ENCODE measurements at regions not wholly inside any gene's neighbourhood (a gene's known extent, or its start where the extent isn't known, plus 50 kb on each side); places are given as distances from the start of the nearest gene placed in this dataset.

DNA sequence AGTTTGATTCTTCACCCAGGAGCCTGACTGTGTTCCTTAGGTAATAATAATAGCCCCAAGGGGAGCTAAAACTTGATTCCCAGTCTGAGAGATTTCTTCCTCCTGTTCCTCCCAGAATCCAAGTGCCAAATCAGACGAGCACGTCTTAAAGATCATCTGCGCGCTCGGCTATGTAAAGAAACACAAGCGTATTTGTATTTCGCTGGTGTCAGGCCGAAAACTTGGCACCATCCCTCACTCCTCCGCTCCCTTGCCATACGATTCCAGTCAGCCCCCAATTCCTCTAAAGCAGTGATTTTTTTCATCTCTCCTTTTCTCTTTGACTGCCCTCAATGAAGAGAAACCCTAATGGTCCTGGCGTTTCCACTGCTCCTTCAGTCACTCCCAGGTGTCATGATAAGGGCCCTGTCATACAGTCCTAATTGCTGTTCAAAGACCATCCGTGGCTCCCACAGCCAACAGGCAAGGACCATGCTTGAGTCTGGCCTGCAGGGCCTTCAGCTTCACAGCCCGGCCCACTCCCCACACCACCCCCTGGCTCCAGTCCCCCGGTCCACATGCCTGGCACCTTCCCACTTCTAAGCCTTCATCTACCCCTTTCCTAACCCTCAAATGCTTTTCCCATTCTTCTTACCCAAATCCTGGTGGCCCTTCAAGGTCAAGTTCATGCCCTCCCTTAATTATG lies 130.8 kb upstream of the ID2 start:
- TF ChIP-seq, protein P1, sequence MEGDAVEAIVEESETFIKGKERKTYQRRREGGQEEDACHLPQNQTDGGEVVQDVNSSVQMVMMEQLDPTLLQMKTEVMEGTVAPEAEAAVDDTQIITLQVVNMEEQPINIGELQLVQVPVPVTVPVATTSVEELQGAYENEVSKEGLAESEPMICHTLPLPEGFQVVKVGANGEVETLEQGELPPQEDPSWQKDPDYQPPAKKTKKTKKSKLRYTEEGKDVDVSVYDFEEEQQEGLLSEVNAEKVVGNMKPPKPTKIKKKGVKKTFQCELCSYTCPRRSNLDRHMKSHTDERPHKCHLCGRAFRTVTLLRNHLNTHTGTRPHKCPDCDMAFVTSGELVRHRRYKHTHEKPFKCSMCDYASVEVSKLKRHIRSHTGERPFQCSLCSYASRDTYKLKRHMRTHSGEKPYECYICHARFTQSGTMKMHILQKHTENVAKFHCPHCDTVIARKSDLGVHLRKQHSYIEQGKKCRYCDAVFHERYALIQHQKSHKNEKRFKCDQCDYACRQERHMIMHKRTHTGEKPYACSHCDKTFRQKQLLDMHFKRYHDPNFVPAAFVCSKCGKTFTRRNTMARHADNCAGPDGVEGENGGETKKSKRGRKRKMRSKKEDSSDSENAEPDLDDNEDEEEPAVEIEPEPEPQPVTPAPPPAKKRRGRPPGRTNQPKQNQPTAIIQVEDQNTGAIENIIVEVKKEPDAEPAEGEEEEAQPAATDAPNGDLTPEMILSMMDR (conservative IDR thresholded peaks at IDR 0.05; ENCODE audit: low read depth, low read length) = no peak
- Histone ChIP-seq H4K20me1 (ENCODE audit: insufficient read depth) (no peaks in the 10 kb centered on the region), H3K27ac (no peak overlapping the region), H3K36me3 (ENCODE audit: insufficient read depth) (no peaks in the 10 kb centered on the region), H2AFZ (ENCODE audit: low read depth) (no peak overlapping the region), H3K9ac (no peak overlapping the region), H3K4me1 (ENCODE audit: low read depth, poor library complexity, severe bottlenecking) (no peaks in the 10 kb centered on the region), H3K4me2 (no peak overlapping the region), H3K4me3 (IDR thresholded peaks at IDR 0.05; ENCODE audit: insufficient read depth, low read depth, low read length) (no peak overlapping the region), H3K27me3 (ENCODE audit: insufficient read depth, low read depth) (no peaks in the 10 kb centered on the region), H3K79me2 (ENCODE audit: insufficient read depth, low read depth) (no peaks in the 10 kb centered on the region)

DNA sequence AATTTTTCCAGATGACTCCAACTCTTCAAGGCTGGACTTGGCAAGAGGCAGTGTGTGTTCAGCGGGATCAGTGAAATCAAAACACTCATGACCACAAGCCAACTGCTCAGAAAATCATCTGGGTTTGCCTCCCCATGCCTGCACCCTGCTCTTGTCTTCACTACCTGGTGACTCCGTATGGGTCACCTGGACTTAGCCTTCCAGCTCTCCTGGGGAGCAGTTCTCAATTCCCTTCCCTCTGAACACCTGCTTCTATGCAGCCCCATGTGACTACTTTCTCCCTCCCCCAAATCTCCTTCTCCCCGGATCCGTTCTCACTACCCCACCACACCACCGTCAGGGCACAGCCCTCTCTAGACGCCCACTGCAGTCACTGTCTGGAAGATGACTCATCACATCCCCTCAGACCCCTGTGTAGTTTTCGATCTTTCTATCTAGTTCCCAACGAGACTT lies 130.2 kb upstream of the ID2 start:
- no peaks in the 10 kb centered on the region for H4K20me1 ChIP-seq (ENCODE audit: insufficient read depth)
- no peaks in the 10 kb centered on the region for H3K27me3 ChIP-seq (ENCODE audit: insufficient read depth, low read depth)
- H3K79me2 ChIP-seq (ENCODE audit: insufficient read depth, low read depth) = no peaks in the 10 kb centered on the region
- no peak overlapping the region for H3K4me2 ChIP-seq
- H3K9ac ChIP-seq = no peak overlapping the region
- H3K36me3 ChIP-seq (ENCODE audit: insufficient read depth) = no peaks in the 10 kb centered on the region
- H2AFZ ChIP-seq (ENCODE audit: low read depth) = no peak overlapping the region
- H3K4me3 ChIP-seq (IDR thresholded peaks at IDR 0.05; ENCODE audit: insufficient read depth, low read depth, low read length) = no peak overlapping the region
- no peaks in the 10 kb centered on the region for H3K4me1 ChIP-seq (ENCODE audit: low read depth, poor library complexity, severe bottlenecking)
- TF ChIP-seq, protein P1 (conservative IDR thresholded peaks at IDR 0.05; ENCODE audit: low read depth, low read length) = no peak
- H3K27ac ChIP-seq = no peak overlapping the region

DNA sequence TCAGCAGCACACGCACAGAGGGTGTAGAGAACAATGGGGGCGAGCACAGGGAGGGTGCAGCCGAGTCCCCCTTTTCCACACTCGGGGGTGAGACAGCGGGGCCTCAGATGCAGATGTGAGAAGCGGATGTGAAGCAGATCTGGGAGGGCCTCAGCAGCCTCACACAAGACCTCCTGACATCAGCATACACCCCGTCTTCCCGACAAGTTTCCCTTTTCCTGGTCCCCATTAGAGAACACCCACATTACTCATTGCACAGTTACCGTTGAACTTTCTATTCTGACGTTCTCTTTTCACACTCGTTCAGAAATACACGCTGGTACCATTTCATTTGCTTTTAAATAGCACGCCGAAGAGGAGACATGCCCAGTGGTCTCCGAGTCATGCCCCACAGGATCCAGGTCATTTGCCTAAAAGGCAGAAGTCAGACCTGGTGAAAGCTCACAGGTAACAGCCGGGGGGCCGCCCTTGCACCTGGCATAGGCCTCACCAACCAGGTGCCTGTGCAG lies 129.5 kb upstream of the ID2 start:
- H3K27ac ChIP-seq = no peak overlapping the region
- no peaks in the 10 kb centered on the region for H4K20me1 ChIP-seq (ENCODE audit: insufficient read depth)
- no peak overlapping the region for H3K4me2 ChIP-seq
- H2AFZ ChIP-seq (ENCODE audit: low read depth) = no peak overlapping the region
- no peaks in the 10 kb centered on the region for H3K4me1 ChIP-seq (ENCODE audit: low read depth, poor library complexity, severe bottlenecking)
- H3K36me3 ChIP-seq (ENCODE audit: insufficient read depth) = no peaks in the 10 kb centered on the region
- no peaks in the 10 kb centered on the region for H3K27me3 ChIP-seq (ENCODE audit: insufficient read depth, low read depth)
- H3K79me2 ChIP-seq (ENCODE audit: insufficient read depth, low read depth) = no peaks in the 10 kb centered on the region
- TF ChIP-seq, protein P1 (conservative IDR thresholded peaks at IDR 0.05; ENCODE audit: low read depth, low read length) = no peak
- no peak overlapping the region for H3K4me3 ChIP-seq (IDR thresholded peaks at IDR 0.05; ENCODE audit: insufficient read depth, low read depth, low read length)
- no peak overlapping the region for H3K9ac ChIP-seq

DNA sequence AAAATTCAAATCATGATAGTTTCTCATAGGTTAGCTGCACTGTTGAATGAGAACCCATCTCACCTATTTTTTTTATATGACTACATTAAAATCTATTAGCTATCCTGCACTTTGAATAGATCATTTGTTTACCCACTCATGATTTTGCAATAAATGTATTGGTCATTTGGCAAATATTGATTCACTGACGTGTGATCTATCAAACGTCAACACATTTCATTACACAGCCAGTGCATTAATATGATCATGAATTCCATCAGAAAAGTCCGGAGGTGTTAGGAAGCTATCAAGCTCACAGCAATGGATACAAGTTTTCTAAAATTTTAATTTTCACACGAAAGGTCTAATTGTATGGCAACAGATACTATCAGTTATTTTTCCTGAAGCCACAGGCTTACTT lies 128.2 kb upstream of the ID2 start:
- Histone ChIP-seq H4K20me1 (ENCODE audit: insufficient read depth) (no peaks in the 10 kb centered on the region), H3K36me3 (ENCODE audit: insufficient read depth) (no peaks in the 10 kb centered on the region), H3K4me1 (ENCODE audit: low read depth, poor library complexity, severe bottlenecking) (no peaks in the 10 kb centered on the region), H3K4me3 (IDR thresholded peaks at IDR 0.05; ENCODE audit: insufficient read depth, low read depth, low read length) (no peak overlapping the region), H3K79me2 (ENCODE audit: insufficient read depth, low read depth) (no peaks in the 10 kb centered on the region), H3K27ac (no peak overlapping the region), H3K27me3 (ENCODE audit: insufficient read depth, low read depth) (no peaks in the 10 kb centered on the region), H3K9ac (no peak overlapping the region), H3K4me2 (no peak overlapping the region), H2AFZ (ENCODE audit: low read depth) (no peak overlapping the region)
- TF ChIP-seq, protein P1 (conservative IDR thresholded peaks at IDR 0.05; ENCODE audit: low read depth, low read length) = no peak

Measured in KMS-11 (cell line).